GM08714 (cell line): ENCODE measurements at regions not wholly inside any gene's neighbourhood (a gene's known extent, or its start where the extent isn't known, plus 50 kb on each side); places are given as distances from the start of the nearest gene placed in this dataset.

Experiments used
- H3K4me3 ChIP-seq: fragments of 200-500 bp; sonication (Bioruptor generic); 2 replicates; pipeline ENCODE4 v1.5.1; 2014; ENCODE audit warnings: mild to moderate bottlenecking, low read length, inconsistent platforms
- ZNF274 ChIP-seq: IDR thresholded peaks from 2 replicates; pipeline ENCODE4 v1.6.1; 2012; ENCODE audit warnings: mild to moderate bottlenecking, low read depth, low read length

GRCh38 chr13:22175815-22176214 lies 504.9 kb downstream of the FGF9 start:
- no peak for TF ChIP-seq ZNF274

GRCh38 chr13:22176968-22177520 lies 506.2 kb downstream of the FGF9 start:
- no peak for TF ChIP-seq ZNF274
- no peak overlapping the region for H3K4me3 ChIP-seq

More at GRCh38 chr13:22175815-22176214, 504.9 kb downstream of the FGF9 start:
- no peak overlapping the region for H3K4me3 ChIP-seq

DNA sequence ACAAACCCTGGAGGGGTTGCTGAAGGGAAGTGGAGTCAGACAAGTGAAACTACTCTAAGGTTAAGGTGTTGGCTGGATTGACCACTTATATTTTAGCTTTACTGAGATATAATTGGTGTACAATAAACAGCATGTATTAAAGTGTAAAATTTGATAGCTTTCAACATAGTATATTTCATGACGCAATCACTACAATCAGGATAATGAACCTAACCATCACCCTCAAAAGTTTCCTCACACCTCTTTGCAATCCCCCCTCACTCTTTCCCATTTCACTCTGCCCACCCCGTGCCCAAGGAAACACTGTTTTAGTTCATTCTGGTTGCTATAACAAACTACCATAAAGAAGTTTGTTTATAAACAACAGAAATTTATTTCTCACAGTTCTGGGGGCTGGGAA lies 508.0 kb downstream of the FGF9 start:
- H3K4me3 ChIP-seq: no peak overlapping the region
- TF ChIP-seq ZNF274: no peak

GRCh38 chr13:22187329-22187728 lies 516.5 kb downstream of the FGF9 start:
- no peak for TF ChIP-seq ZNF274
- no peak overlapping the region for H3K4me3 ChIP-seq

DNA sequence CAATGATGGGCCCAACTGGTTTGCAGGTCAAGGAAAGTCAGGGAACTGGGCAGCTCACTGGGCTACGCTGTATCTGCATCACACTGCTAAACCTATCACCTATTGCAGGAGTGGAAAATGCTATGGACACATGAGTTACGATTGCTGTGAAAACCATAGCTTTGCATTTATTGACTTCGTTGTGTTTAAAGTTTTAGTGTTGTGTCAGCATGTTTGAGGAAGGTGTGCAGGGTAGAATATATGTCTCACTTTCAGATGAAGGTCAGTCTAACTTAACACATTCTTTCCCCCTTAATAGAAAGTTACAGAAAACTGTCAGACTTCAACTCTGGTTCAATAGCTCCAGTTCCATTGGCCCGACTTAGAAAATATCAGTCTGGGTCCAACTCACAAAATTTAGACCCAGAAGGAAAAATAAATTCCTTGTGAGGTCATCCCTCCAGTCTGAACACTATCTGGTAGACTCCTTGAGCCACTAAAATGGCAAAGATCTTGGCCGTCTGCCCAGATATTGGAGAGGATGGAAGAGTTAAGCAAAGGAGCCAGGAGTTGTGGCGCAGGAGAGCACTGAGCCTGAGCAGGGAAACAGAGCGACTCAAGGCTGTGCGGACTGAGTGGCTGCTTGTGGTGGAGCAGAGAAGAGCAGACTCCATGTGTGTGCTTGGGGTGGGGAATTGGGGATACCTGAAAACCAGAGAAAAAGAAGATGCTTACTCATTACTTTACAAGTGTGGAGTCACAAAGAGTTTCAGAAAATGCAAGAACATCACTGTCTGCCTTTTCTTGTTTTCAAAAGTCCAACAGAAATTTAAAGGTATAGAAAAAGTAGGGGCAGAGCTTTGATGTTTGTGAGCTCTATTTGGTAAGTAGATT lies 518.5 kb downstream of the FGF9 start:
- H3K4me3 ChIP-seq: no peak overlapping the region
- TF ChIP-seq ZNF274: no peak

- no peak overlapping the region for H3K4me3 ChIP-seq
- TF ChIP-seq ZNF274: no peak
Observed at GRCh38 chr13:22193070-22193469, 522.2 kb downstream of the FGF9 start.

- no peak overlapping the region for H3K4me3 ChIP-seq
- TF ChIP-seq ZNF274: no peak
Observed at GRCh38 chr13:22194106-22194805, 523.4 kb downstream of the FGF9 start.

DNA sequence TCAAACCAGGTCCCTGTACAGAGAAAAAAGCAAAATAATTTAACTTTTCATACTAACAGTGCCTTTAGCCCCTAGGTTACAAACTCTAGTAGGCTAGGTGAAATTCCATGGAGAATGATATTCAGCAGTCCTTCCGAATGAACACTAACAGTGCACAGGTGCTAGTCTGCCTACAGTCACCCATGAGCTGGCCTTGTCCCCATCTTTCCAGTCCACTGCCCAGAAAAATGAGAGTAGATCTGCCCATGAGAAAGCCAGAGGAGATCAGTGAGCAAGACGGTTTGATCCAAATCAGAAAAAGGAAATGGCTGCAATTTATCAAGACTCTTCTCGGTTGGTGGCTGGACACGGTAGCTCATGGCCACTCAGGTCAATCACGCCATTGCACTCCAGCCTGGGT lies 524.9 kb downstream of the FGF9 start:
- TF ChIP-seq ZNF274: no peak
- no peak overlapping the region for H3K4me3 ChIP-seq

- TF ChIP-seq ZNF274: no peak
- H3K4me3 ChIP-seq: no peak overlapping the region
Observed at GRCh38 chr13:22196777-22197176, 525.9 kb downstream of the FGF9 start.

GRCh38 chr13:22198001-22198400 lies 527.1 kb downstream of the FGF9 start:
- H3K4me3 ChIP-seq: no peak overlapping the region
- TF ChIP-seq ZNF274: no peak

GRCh38 chr13:22198641-22199217 lies 527.9 kb downstream of the FGF9 start:
- TF ChIP-seq ZNF274: no peak
- no peak overlapping the region for H3K4me3 ChIP-seq

DNA sequence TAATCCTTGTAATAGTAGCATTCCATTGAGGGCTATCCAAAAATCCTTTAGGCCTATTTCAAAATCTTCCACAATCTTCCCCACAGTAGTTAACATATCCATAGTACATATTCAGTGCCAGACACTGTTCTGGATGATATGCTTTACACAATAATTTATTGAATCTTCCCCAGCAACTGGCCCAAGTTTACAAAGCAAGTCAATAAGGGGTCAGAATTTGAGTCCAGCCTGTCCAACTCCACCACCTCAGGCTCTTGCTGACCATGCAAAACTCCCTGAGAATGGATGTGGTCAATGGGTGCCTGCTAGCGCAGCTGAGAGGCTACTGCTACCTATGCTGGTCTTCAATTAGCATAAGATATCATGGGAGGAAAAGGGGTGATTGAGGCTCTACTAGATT lies 529.6 kb downstream of the FGF9 start:
- no peak overlapping the region for H3K4me3 ChIP-seq
- no peak for TF ChIP-seq ZNF274

GRCh38 chr13:22201375-22201925 lies 530.6 kb downstream of the FGF9 start:
- TF ChIP-seq ZNF274: no peak
- H3K4me3 ChIP-seq: no peak overlapping the region

- no peak for TF ChIP-seq ZNF274
- no peak overlapping the region for H3K4me3 ChIP-seq
Observed at GRCh38 chr13:22210134-22210930, 539.5 kb downstream of the FGF9 start.

GRCh38 chr13:22211876-22212275 lies 541.0 kb downstream of the FGF9 start:
- TF ChIP-seq ZNF274: no peak

More at GRCh38 chr13:22211876-22212275, 541.0 kb downstream of the FGF9 start:
- no peak overlapping the region for H3K4me3 ChIP-seq
